AML-193 (cell line): ENCODE measurements at regions not wholly inside any gene's neighbourhood (a gene's known extent, or its start where the extent isn't known, plus 50 kb on each side); places are given as distances from the start of the nearest gene placed in this dataset.
"Not testable (repeated sequence)": the region's sequence is repeated elsewhere in the genome, so short reads cannot be mapped to it uniquely, and the experiment has no call there.

ENCODE experiments used
- DNase-seq, 2 experiments: peaks; one replicate each; lab custom pipeline; 2025; lab: John Stamatoyannopoulos, UW

DNA sequence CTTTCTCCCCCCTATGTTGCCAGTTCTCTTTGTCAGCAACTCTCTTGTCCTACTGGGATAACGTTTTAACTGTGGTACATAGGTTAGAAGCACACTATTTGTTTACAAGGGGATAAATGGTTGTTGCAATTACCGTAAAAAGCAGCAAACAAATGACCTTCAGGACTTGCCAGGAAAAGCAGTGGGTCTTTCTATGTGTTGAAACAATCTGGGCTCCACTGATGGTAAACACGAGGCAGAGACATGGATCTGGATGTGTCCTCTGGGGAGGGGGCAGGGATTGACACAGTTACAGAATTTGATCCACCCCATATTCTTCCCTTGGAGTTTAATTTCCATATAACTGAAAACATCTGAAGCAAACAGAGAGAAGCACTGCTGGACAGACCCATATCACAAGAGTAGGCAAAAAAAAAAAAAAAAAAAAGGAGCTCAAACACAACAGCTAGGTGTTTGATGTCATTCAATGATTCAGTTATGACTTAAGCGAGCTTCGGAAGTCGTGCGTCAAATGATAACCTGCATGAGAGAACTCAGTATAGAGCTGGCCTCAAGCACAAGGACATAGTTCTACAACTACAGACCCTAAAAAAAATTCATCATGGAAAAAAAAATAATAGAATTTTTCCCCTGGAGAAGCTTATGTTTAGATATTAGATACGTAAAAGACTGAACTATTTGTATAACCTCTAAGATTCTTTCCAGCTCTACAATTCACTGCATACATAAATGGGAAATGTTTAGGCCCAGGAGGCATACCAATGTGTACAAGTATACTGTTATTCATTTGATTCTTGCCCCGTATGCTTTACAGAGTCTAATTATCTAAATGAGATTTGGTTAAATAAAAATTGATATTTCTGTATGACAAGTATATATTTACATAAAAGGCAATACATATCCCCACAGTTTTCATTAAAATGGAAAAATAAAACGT lies 127.7 kb downstream of the ALDH8A1 start:
- no peak for DNase-seq

GRCh38 chr6:134821397-134821796 lies 128.5 kb downstream of the ALDH8A1 start:
- no peak for DNase-seq

DNA sequence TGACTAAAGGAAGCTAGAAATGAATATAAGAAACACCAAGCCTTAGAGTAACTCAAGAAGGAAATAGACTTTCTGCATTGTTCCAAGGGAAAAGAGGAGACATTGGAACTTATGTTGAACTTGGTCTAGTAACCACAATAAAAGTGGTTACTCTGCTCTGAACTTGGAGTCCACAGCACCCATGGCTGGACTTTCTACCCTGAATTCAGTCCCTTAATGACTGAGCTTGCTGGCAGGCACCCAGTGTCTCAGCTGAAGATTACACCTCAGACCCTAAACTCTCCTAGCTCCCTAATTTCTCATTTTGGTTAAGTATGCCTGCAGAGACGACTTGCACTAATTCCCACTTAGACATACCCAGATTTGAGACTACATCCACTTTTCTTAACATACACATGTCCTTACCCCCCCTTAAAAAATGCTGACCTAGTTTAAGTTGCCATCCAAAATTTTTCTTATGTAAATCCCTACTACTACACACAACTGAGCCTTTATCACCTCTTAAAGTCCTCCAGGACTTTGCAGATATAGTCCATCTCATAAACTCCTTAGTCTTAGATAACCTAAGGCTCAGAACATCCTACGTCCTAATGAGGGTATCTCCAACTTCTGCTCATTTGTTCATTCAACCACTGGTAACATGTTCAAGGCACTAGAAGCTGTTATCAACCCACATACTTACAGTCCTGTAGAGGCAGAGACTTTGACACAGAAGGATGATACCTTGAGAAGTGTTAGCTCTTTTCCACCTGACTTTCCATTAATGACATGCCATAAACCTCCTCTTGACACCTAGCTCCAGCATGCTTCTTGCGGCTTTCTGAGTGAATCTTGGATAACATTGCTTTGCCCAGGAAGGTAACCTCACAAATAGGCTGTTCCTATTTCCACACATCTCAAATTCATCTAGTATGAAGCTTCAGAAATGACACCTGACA lies 129.8 kb downstream of the ALDH8A1 start:
- DNase-seq, result no peak

- DNase-seq, result no peak
Observed at GRCh38 chr6:134819236-134819635, 130.7 kb downstream of the ALDH8A1 start.

DNA sequence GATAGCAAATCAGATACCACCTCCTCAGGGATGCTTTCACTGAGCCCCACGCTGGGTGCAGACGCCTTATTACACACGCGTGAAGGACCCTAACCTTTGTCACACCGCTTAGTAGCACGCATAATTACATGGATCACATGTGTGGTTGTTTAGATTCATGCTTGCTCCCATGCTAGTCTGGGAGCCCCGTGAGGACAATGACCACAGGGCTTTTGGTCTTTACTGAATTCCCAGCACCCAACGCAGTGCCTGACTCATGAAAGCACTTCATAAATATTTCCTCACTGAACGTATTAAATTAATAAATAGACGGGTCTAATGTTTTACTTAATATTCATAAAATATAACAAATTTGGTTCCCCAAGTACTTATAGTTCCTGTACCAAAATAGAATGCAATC lies 132.5 kb downstream of the ALDH8A1 start:
- no peak for DNase-seq

DNA sequence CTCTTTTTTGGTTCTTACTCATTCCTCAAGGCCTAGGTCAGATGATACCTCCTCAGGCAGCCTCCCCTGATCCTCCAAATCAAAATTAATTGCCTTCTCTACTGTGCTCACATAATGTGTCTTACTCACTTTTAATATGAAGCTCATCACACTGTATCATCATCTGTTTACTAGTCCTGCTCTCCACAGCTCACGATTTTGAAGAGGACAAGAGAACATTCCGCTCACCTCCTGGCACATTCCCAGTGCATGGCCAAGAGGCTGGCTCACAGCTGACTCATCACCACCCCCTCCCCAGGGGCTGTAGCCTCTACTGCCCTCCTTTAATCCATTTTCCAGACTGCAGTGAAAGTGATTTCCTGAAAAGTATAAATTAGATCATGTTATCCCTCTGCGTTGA lies 133.1 kb downstream of the ALDH8A1 start:
- no peak for DNase-seq

GRCh38 chr6:134816300-134816699 lies 133.6 kb downstream of the ALDH8A1 start:
- DNase-seq, result no peak

GRCh38 chr6:134814076-134814695 lies 135.7 kb downstream of the ALDH8A1 start:
- DNase-seq, result no peak

DNA sequence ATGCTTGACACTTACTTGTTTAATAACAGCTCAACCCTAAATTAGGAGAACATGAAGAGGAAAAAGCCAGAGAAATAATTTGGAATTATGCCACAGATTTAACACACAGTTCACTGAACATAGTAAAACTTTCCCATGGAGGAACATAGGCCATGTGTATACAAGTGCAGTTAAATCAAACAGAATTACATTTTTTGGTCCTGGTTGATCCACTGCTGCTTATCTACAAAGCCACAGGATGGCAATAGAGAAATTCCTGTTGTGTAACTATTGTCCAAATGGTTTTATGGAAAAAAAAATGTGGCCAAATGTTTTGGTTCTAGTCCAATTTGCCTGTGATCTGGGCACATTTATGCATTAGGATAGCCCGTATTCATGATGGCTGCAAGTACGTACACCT lies 136.8 kb downstream of the ALDH8A1 start:
- DNase-seq, result no peak

DNA sequence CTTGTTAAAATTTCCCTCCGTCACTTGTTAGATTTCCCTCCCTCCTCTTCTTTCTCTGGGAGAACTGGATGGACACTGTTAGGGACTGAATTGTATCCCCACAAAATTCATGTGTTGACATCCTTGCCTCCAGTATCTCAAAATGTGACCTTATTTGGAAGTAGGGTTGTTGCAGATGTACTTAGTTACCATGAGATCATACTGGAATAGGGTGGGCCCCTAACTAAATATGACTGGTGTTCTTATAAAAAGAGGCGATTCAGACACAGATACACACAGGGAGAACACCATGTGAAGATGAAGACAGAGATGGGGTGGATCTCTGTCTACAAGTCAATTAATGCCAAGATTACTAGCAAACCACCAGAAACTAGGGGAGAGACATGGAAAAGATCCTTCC lies 139.5 kb downstream of the ALDH8A1 start:
- DNase-seq, result no peak

DNA sequence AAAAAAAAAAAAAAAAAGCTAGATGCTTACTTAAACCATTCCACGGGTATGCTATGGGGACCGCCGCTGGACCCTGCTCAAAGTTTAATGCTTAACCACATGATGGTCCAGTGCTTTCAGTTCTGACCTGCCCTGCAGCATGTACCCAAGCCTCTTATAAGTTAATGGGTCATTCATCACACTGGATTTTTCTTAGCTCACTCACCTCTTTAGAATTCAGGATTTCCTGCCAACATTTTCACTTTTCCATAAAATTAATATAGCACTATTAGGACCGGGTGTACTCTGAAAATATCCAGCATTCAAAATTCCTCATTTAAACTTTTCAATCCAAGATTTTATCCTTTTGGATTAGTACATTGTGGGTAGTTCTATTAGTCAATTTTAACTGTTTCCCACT lies 140.8 kb downstream of the ALDH8A1 start:
- no peak for DNase-seq

- DNase-seq, result no peak
Observed at GRCh38 chr6:134806180-134806798, 143.6 kb downstream of the ALDH8A1 start.

- DNase-seq, result no peak
Observed at GRCh38 chr6:134805168-134805567, 144.7 kb downstream of the ALDH8A1 start.

DNA sequence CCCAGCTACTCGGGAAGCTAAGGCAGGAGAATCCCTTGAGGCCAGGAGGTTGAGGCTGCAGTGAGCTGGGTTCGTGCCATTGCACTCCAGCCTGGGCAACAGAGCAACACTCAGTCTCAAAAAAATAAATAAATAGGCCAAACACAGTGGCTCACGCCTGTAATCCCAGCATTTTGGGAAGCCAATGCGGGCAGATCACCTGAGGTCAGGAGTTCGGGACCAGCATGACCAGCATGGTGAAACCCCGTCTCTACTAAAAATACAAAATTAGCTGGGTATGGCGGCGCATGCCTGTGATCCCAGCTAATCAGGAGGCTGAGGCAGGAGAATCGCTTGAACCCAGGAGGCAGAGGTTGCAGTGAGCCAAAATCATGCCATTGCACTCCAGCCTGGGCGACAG lies 145.6 kb downstream of the ALDH8A1 start:
- DNase-seq, result not testable (repeated sequence)

- no peak for DNase-seq
Observed at GRCh38 chr6:134802426-134803058, 147.4 kb downstream of the ALDH8A1 start.

GRCh38 chr6:134797400-134798113 lies 152.3 kb downstream of the ALDH8A1 start:
- DNase-seq, result no peak

- DNase-seq, result no peak
Observed at GRCh38 chr6:134795691-134796090, 154.2 kb downstream of the ALDH8A1 start.

DNA sequence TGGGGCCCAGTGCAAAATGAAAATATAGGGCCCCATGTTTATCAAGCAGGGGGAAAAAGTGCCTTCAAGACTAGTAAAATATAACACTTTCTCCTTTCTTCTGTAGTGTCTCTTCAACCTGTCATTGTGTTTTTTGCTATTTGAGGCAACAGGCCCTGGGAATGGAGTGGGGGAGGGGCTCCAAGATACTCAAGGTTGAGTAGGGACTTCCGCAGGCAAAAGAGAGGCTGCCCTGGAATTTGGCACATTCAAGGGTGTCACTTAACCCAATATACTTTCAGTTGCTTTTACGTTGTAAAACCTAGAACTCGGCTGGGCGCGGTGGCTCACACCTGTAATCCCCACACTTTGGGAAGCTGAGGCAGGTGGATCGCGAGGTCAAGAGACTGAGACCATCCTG lies 154.9 kb downstream of the ALDH8A1 start:
- DNase-seq, result no peak

DNA sequence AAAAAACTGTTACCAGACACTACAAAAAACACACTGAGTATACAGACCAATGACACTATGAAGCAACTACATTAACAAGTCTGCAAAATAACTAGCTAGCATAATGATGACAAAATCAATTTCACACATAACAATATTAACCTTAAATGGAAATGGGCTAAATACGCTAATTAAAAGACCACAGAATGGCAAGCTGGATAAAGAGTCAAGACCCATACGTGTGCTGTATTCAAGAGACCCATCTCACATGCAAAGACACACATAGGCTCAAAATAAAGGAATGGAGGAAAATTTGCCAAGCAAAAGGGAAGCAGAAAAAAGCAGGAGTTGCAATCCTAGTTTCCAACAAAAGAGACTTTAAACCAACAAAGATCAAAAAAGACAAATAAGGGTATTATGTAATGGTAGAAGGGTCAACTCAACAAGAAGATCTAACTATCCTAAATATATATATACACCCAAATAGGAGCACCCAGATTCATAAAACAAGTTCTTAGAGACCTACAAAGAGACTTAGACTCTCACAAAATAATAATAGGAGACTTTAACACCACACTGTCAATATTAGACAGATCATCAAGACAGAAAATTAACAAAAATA lies 158.6 kb downstream of the ALDH8A1 start:
- not testable (repeated sequence) for DNase-seq

DNA sequence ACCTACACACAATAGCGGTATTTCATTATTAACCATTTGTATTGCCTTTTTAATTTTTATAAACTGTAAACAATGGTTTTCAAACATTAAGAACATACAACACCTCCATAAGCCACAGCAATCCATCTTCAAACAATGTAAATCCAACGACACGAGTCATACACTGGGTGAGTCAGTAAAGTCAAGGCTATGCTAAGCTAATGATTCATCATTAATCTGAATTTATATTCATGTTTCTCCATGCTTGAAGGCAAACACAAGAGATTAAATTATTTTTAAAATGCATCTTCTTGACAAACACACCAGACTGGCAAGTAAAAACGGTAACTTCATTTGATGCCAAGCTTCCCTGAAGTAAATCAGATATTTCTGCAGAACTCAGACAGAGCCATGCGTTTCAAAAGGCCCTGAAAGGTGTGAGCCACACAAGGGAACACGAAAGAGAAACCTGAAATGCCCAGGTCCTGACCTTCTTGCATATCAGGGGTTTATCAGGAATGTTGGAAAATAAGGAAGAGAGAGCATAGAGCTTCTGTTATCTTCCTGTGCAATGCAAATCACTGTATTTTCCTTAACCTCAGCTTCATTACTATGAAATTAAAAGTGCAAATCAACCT lies 162.5 kb downstream of the ALDH8A1 start:
- no peak for DNase-seq
